ENCODE measurements at regions not wholly inside any gene's neighbourhood (a gene's known extent, or its start where the extent isn't known, plus 50 kb on each side); places are given as distances from the start of the nearest gene placed in this dataset.
"Not testable (repeated sequence)": the region's sequence is repeated elsewhere in the genome, so short reads cannot be mapped to it uniquely, and the experiment has no call there.

DNA sequence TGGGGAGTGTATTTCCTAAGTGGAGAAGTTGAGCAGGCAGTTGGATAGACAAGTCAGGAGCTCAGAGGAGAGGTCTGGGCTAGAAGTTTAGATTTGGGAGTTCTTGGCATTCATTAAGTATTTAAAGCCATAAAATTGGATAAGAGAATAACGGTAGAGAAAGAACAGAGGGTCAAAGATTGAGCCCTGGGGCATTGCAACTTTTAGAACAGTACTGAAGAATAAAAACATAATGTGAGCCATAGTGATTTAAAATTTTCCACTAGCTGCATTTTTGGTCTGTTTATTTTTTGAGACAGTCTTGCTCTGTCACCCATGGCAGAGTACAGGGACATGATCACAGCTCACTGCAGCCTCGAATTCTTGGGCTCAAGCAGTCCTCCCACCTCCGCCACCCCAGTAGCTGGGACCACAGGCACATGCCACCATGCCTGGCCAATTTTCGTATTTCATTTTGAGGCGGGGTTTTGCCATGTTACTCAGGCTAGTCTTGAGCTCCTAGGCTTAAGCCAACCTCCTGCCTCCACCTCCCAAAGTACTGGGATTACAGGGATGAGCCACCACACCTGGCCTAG, 85.9 kb upstream of the SOX13 start:
- H3K4me2 ChIP-seq (ENCODE audit: low read depth, low read length, poor library complexity, severe bottlenecking): no peak overlapping the region
- no peaks in the 10 kb centered on the region for H3K9me3 ChIP-seq (ENCODE audit: low read length)
- no peaks in the 10 kb centered on the region for H3K4me1 ChIP-seq (ENCODE audit: low read length)
- no peak overlapping the region for H3K4me3 ChIP-seq (ENCODE audit: low read length)
- H2AFZ ChIP-seq (ENCODE audit: low read length): no peak overlapping the region
- no peak for DNase-seq
- no peaks in the 10 kb centered on the region for H3K36me3 ChIP-seq (ENCODE audit: insufficient read depth, low read length)
- no peaks in the 10 kb centered on the region for H3K79me2 ChIP-seq (ENCODE audit: low read length)
- H3K9ac ChIP-seq (ENCODE audit: low read length): no peak overlapping the region
- no peaks in the 10 kb centered on the region for H4K20me1 ChIP-seq (ENCODE audit: insufficient read depth, low read depth, low read length)
- H3K27me3 ChIP-seq (ENCODE audit: low read length): no peaks in the 10 kb centered on the region
- H3K9me2 ChIP-seq (replicated peaks; ENCODE audit: insufficient read depth, low read length): no peaks in the 10 kb centered on the region
- no peak overlapping the region for H3K27ac ChIP-seq (ENCODE audit: low read length)

DNA sequence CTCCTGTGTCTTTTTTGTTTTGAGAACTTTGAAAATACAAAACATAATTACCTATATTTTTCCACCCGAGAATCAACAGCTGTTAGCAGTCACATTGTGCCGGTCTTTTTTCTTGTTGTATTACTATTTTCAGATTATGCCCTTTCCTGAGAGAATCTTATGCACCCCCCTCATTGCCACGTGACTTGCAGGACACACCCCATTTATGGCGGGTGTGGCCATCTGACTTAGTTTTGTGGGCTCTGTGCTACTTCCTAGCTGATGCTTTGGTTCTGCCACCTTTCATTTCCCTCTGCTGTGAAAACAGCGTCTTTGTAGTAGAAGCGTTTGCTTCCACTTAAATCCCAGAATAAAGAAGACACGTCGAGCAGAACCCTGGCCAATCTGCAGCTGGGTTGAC, 82.8 kb upstream of the SOX13 start:
- Histone ChIP-seq H3K27ac (ENCODE audit: low read length) (no peak overlapping the region), H3K9me3 (ENCODE audit: low read length) (no peaks in the 10 kb centered on the region), H4K20me1 (ENCODE audit: insufficient read depth, low read depth, low read length) (no peaks in the 10 kb centered on the region), H3K79me2 (ENCODE audit: low read length) (no peaks in the 10 kb centered on the region), H2AFZ (ENCODE audit: low read length) (no peak overlapping the region), H3K9ac (ENCODE audit: low read length) (no peak overlapping the region), H3K4me2 (ENCODE audit: low read depth, low read length, poor library complexity, severe bottlenecking) (no peak overlapping the region), H3K4me3 (ENCODE audit: low read length) (no peak overlapping the region), H3K9me2 (replicated peaks; ENCODE audit: insufficient read depth, low read length) (no peaks in the 10 kb centered on the region), H3K4me1 (ENCODE audit: low read length) (no peaks in the 10 kb centered on the region), H3K36me3 (ENCODE audit: insufficient read depth, low read length) (no peaks in the 10 kb centered on the region), H3K27me3 (ENCODE audit: low read length) (no peaks in the 10 kb centered on the region)
- no peak for DNase-seq

DNA sequence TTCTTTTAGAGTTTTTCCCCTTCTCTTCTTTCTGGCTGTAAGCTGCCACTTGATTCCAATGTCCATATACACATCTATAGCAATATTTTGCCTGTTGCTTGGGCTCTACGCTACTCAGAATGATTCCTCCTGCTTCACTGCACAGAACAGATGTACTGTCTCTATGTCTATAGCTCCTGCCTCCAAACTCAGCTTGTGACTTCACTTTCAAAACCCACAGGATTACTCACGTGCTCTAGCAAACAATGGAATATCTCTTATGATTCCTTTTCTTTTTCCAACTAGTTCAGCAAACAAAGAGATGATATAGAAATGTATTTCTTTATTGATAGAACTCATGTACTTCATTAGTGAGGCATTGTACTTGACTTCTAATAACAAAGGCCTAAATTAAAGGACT, 80.5 kb upstream of the SOX13 start:
- no peak overlapping the region for H3K4me2 ChIP-seq (ENCODE audit: low read depth, low read length, poor library complexity, severe bottlenecking)
- H3K4me1 ChIP-seq (ENCODE audit: low read length): no peaks in the 10 kb centered on the region
- no peak overlapping the region for H3K9ac ChIP-seq (ENCODE audit: low read length)
- H3K27me3 ChIP-seq (ENCODE audit: low read length): no peaks in the 10 kb centered on the region
- H3K4me3 ChIP-seq (ENCODE audit: low read length): no peak overlapping the region
- no peaks in the 10 kb centered on the region for H3K9me2 ChIP-seq (replicated peaks; ENCODE audit: insufficient read depth, low read length)
- H2AFZ ChIP-seq (ENCODE audit: low read length): no peak overlapping the region
- no peak overlapping the region for H3K27ac ChIP-seq (ENCODE audit: low read length)
- no peak for DNase-seq
- H4K20me1 ChIP-seq (ENCODE audit: insufficient read depth, low read depth, low read length): no peaks in the 10 kb centered on the region
- no peaks in the 10 kb centered on the region for H3K79me2 ChIP-seq (ENCODE audit: low read length)
- no peaks in the 10 kb centered on the region for H3K9me3 ChIP-seq (ENCODE audit: low read length)
- H3K36me3 ChIP-seq (ENCODE audit: insufficient read depth, low read length): no peaks in the 10 kb centered on the region

DNA sequence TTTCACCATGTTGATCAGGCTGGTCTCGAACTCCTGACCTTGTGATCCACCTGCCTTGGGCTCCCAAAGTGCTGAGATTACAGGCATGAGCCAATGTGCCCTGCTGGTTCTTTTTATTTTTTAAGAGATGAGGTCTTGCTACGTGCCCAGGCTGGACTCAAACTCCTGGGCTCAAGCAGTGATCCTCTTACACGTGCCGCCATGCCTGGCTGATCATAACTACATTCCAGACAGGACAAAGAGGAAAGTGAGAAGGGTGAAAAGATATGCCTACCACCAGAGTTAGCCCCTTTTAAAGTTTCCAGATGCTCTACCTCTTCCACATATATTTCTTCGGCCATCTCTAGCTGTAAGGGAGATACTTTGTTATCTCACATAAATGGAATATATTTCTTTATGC, 79.7 kb upstream of the SOX13 start:
- Histone ChIP-seq H3K4me1 (ENCODE audit: low read length) (no peaks in the 10 kb centered on the region), H3K9ac (ENCODE audit: low read length) (no peak overlapping the region), H3K79me2 (ENCODE audit: low read length) (no peaks in the 10 kb centered on the region), H3K9me3 (ENCODE audit: low read length) (no peaks in the 10 kb centered on the region), H3K4me2 (ENCODE audit: low read depth, low read length, poor library complexity, severe bottlenecking) (no peak overlapping the region), H3K27ac (ENCODE audit: low read length) (no peak overlapping the region), H4K20me1 (ENCODE audit: insufficient read depth, low read depth, low read length) (no peaks in the 10 kb centered on the region), H3K36me3 (ENCODE audit: insufficient read depth, low read length) (no peaks in the 10 kb centered on the region), H2AFZ (ENCODE audit: low read length) (no peak overlapping the region), H3K4me3 (ENCODE audit: low read length) (no peak overlapping the region), H3K27me3 (ENCODE audit: low read length) (no peaks in the 10 kb centered on the region), H3K9me2 (replicated peaks; ENCODE audit: insufficient read depth, low read length) (no peaks in the 10 kb centered on the region)
- DNase-seq: no peak

- Histone ChIP-seq H3K9ac (ENCODE audit: low read length) (no peak overlapping the region), H3K36me3 (ENCODE audit: insufficient read depth, low read length) (no peaks in the 10 kb centered on the region), H2AFZ (ENCODE audit: low read length) (no peak overlapping the region), H3K27me3 (ENCODE audit: low read length) (no peaks in the 10 kb centered on the region), H3K79me2 (ENCODE audit: low read length) (no peaks in the 10 kb centered on the region), H3K4me3 (ENCODE audit: low read length) (no peak overlapping the region), H3K27ac (ENCODE audit: low read length) (no peak overlapping the region), H3K9me2 (replicated peaks; ENCODE audit: insufficient read depth, low read length) (no peaks in the 10 kb centered on the region), H4K20me1 (ENCODE audit: insufficient read depth, low read depth, low read length) (no peaks in the 10 kb centered on the region), H3K9me3 (ENCODE audit: low read length) (no peaks in the 10 kb centered on the region), H3K4me2 (ENCODE audit: low read depth, low read length, poor library complexity, severe bottlenecking) (no peak overlapping the region), H3K4me1 (ENCODE audit: low read length) (no peaks in the 10 kb centered on the region)
- no peak for DNase-seq
These were observed 77.7 kb upstream of the SOX13 start for GRCh38 chr1:203995228-203995627.

DNA sequence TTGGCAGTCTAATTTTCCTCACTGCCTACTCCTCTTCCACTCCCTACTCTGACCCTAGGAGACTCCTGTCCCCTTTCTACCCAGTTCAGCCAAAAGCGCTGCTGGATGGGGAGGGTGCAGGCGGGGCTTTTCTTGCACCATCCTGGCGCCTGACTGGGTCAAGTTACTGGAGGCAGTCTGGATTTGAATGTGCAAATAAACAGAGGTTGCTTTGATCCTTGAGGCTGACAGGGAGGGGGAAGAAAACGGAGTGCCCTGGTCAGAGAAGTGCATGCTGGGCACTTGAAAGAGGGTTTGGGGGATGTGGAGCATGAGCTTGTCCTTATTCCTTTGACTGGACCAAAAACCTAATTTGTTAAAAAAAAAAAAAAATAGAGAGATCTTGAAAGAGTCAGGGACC, 76.8 kb upstream of the SOX13 start:
- no peaks in the 10 kb centered on the region for H3K79me2 ChIP-seq (ENCODE audit: low read length)
- no peaks in the 10 kb centered on the region for H3K4me1 ChIP-seq (ENCODE audit: low read length)
- no peak overlapping the region for H2AFZ ChIP-seq (ENCODE audit: low read length)
- no peak overlapping the region for H3K27ac ChIP-seq (ENCODE audit: low read length)
- H3K4me3 ChIP-seq (ENCODE audit: low read length): no peak overlapping the region
- H3K4me2 ChIP-seq (ENCODE audit: low read depth, low read length, poor library complexity, severe bottlenecking): no peak overlapping the region
- H3K36me3 ChIP-seq (ENCODE audit: insufficient read depth, low read length): no peaks in the 10 kb centered on the region
- H3K9me2 ChIP-seq (replicated peaks; ENCODE audit: insufficient read depth, low read length): no peaks in the 10 kb centered on the region
- no peaks in the 10 kb centered on the region for H3K27me3 ChIP-seq (ENCODE audit: low read length)
- no peak overlapping the region for H3K9ac ChIP-seq (ENCODE audit: low read length)
- no peak for DNase-seq
- H3K9me3 ChIP-seq (ENCODE audit: low read length): no peaks in the 10 kb centered on the region
- H4K20me1 ChIP-seq (ENCODE audit: insufficient read depth, low read depth, low read length): no peaks in the 10 kb centered on the region

DNA sequence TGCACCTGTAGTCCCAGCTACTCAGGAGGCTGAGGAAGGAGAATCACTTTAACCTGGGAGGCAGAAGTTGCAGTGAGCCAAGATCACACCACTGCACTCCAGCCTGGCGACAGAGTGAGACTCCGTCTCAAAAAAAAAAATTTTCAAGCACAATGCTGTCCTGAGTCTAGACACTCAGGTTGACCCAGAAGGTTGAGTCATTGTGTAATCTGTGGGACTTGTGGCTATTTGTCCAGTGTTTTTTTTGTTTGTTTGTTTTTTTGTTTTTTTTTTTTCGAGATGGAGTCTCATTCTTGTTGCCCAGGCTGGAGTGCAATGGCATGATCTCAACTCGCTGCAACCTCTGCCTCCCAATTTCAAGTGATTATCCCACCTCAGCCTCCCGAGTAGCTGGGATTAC, 74.3 kb upstream of the SOX13 start:
- H3K4me2 ChIP-seq (ENCODE audit: low read depth, low read length, poor library complexity, severe bottlenecking); H3K4me1 ChIP-seq (ENCODE audit: low read length); H3K79me2 ChIP-seq (ENCODE audit: low read length); H3K9me2 ChIP-seq (replicated peaks; ENCODE audit: insufficient read depth, low read length); H3K27ac ChIP-seq (ENCODE audit: low read length); H3K9ac ChIP-seq (ENCODE audit: low read length); H3K9me3 ChIP-seq (ENCODE audit: low read length); H3K4me3 ChIP-seq (ENCODE audit: low read length); H3K27me3 ChIP-seq (ENCODE audit: low read length); H2AFZ ChIP-seq (ENCODE audit: low read length); DNase-seq; H3K36me3 ChIP-seq (ENCODE audit: insufficient read depth, low read length); H4K20me1 ChIP-seq (ENCODE audit: insufficient read depth, low read depth, low read length): not testable (repeated sequence)

- no peaks in the 10 kb centered on the region for H3K36me3 ChIP-seq (ENCODE audit: insufficient read depth, low read length)
- H3K4me1 ChIP-seq (ENCODE audit: low read length): no peaks in the 10 kb centered on the region
- no peaks in the 10 kb centered on the region for H3K9me3 ChIP-seq (ENCODE audit: low read length)
- no peaks in the 10 kb centered on the region for H3K27me3 ChIP-seq (ENCODE audit: low read length)
- no peaks in the 10 kb centered on the region for H3K9me2 ChIP-seq (replicated peaks; ENCODE audit: insufficient read depth, low read length)
- H3K4me2 ChIP-seq (ENCODE audit: low read depth, low read length, poor library complexity, severe bottlenecking): no peak overlapping the region
- no peak overlapping the region for H3K27ac ChIP-seq (ENCODE audit: low read length)
- H3K4me3 ChIP-seq (ENCODE audit: low read length): no peak overlapping the region
- no peak overlapping the region for H2AFZ ChIP-seq (ENCODE audit: low read length)
- no peak for DNase-seq
- no peak overlapping the region for H3K9ac ChIP-seq (ENCODE audit: low read length)
- H3K79me2 ChIP-seq (ENCODE audit: low read length): no peaks in the 10 kb centered on the region
- H4K20me1 ChIP-seq (ENCODE audit: insufficient read depth, low read depth, low read length): no peaks in the 10 kb centered on the region
These were observed 73.3 kb upstream of the SOX13 start for GRCh38 chr1:203999618-204000017.
